Activated T-cell treated with anti-CD3 and anti-CD28 coated beads, Interleukin-2, amount 50 U/mL, for 1 hour (primary cell): ENCODE measurements at regions not wholly inside any gene's neighbourhood (a gene's known extent, or its start where the extent isn't known, plus 50 kb on each side); places are given as distances from the start of the nearest gene placed in this dataset.

Source experiments
- DNase-seq: peaks from one replicate; pipeline ENCODE4 v3.0.0-alpha.2; 2020

- DNase-seq = no peak
Measured at GRCh38 chr3:72244396-72244795, 459.4 kb upstream of the PROK2 start.

- DNase-seq = no peak
Measured at GRCh38 chr3:72242326-72242725, 457.4 kb upstream of the PROK2 start.

- no peak for DNase-seq
Measured at GRCh38 chr3:72241525-72241924, 456.6 kb upstream of the PROK2 start.

GRCh38 chr3:72240531-72240930, 455.6 kb upstream of the PROK2 start:
- DNase-seq = no peak

GRCh38 chr3:72238801-72239200, 453.9 kb upstream of the PROK2 start:
- no peak for DNase-seq

GRCh38 chr3:72238010-72238691, 453.2 kb upstream of the PROK2 start:
- DNase-seq = no peak

- no peak for DNase-seq
Measured at GRCh38 chr3:72237679-72238009, 452.7 kb upstream of the PROK2 start.

- DNase-seq = no peak
Measured at GRCh38 chr3:72234391-72234790, 449.4 kb upstream of the PROK2 start.

GRCh38 chr3:72233571-72233970, 448.6 kb upstream of the PROK2 start:
- no peak for DNase-seq

GRCh38 chr3:72232777-72233176, 447.8 kb upstream of the PROK2 start:
- no peak for DNase-seq

- DNase-seq = no peak
Measured at GRCh38 chr3:72232331-72232730, 447.4 kb upstream of the PROK2 start.

- DNase-seq = no peak
Measured at GRCh38 chr3:72231439-72232196, 446.7 kb upstream of the PROK2 start.

- no peak for DNase-seq
Measured at GRCh38 chr3:72230774-72231379, 445.9 kb upstream of the PROK2 start.

- DNase-seq = no peak
Measured at GRCh38 chr3:72229952-72230351, 445.0 kb upstream of the PROK2 start.

GRCh38 chr3:72227486-72228070, 442.6 kb upstream of the PROK2 start:
- DNase-seq = no peak

- DNase-seq = no peak
Measured at GRCh38 chr3:72224804-72225509, 440.0 kb upstream of the PROK2 start.

- no peak for DNase-seq
Measured at GRCh38 chr3:72223628-72224027, 438.7 kb upstream of the PROK2 start.

- DNase-seq = no peak
Measured at GRCh38 chr3:72223116-72223515, 438.2 kb upstream of the PROK2 start.

- DNase-seq = no peak
Measured at GRCh38 chr3:72222410-72222809, 437.5 kb upstream of the PROK2 start.

- no peak for DNase-seq
Measured at GRCh38 chr3:72220946-72221345, 436.0 kb upstream of the PROK2 start.

GRCh38 chr3:72219752-72220151, 434.8 kb upstream of the PROK2 start:
- no peak for DNase-seq

- DNase-seq = no peak
Measured at GRCh38 chr3:72217570-72217969, 432.6 kb upstream of the PROK2 start.
